Ammon's horn (tissue), 1 donor: ENCODE measurements at regions not wholly inside any gene's neighbourhood (a gene's known extent, or its start where the extent isn't known, plus 50 kb on each side); places are given as distances from the start of the nearest gene placed in this dataset.
"Not testable (repeated sequence)": the region's sequence is repeated elsewhere in the genome, so short reads cannot be mapped to it uniquely, and the experiment has no call there.

Experiments used
- DNase-seq: peaks from one replicate; pipeline ENCODE4 v3.0.0-alpha.2; 2016; ENCODE audit warnings: low spot score

DNA sequence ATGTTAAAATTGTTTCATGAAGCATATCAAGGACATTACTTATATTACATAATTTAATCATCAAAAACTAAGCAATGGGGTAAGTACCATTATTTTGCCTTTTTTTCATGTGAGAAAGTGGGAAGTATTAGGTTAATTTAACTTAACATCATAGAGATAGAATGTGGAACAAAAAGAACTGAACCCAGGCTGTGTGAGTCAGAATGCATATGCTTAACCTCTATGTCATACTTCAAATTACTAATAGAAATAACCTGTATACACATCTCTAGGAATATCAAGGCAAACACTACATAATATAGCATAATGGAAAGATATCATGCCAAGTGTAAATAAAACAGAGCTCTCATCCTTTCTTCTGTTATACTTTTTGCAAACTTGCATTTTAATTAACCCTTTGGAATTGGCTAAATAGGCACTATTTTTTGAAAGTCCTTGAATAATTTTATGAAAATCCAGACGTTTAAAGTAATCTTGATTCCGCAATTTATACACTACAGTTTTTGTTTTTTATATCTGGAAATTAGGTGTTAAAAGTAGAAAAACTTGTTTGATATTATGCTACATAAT, 777.7 kb downstream of the SLC6A15 start:
- no peak for DNase-seq

GRCh38 chr12:84131076-84131475, 781.5 kb downstream of the SLC6A15 start:
- DNase-seq, result peak; percentile 4

- DNase-seq, result no peak
Measured at GRCh38 chr12:84128117-84128991, 784.2 kb downstream of the SLC6A15 start.

- no peak for DNase-seq
Measured at GRCh38 chr12:84124211-84124610, 788.4 kb downstream of the SLC6A15 start.

- no peak for DNase-seq
Measured at GRCh38 chr12:84117190-84117589, 795.4 kb downstream of the SLC6A15 start.

DNA sequence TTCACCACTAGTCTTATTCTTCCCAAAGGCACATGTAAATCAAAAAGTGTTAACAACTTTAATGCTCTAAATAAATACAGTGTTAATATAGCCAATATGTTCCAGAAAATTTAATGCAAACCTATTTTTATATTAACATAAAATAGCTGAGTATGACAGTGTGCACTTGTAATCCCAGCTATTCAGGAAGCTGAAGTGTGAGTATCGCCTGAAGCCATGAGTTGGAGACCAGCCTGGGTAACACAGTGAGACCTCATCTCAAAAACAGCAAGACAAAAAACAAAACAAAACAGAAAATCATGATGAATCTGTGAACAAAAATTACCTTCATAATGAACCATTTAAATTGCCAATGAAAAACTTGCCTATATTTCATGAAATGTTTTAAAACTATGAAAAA, 798.9 kb downstream of the SLC6A15 start:
- DNase-seq, result no peak

DNA sequence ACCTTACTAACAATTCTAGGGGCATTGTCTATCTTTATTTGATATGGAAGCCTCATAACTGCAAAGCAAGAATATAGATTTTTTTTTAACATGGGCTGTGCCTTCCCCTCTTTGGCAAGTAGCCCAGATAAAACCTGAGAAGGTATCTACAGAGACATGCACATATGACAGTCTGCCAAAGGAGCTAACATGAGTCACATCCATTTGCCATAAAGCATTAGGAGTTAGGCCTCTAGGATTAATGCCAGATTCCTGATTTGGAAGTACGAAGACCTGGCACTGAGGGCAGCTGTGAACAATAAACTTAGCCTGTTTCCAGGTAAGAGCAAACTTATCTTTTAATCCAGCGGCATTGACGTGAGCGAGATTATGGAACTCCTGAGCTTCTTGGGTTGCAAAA, 808.7 kb downstream of the SLC6A15 start:
- DNase-seq, result not testable (repeated sequence)

DNA sequence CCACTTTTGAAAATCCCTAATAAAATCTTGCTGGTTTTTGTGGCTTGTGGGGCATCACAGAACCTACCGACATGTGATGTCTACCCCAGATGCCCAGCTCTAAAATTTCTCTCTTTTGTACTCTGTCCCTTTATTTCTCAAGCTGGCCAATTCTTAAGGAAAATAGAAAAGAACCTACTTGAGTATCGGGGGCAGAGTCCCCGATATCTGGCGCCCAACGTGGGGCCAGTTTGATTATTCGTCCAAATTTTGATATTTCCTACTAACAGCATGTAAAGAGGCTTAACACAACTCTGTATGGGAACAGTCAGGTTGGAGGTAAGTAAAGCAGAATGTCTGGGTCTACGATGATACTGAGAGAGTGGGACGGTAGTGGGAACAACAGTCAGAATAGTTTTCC, 810.6 kb downstream of the SLC6A15 start:
- DNase-seq, result not testable (repeated sequence)

GRCh38 chr12:84099591-84099990, 813.0 kb downstream of the SLC6A15 start:
- DNase-seq, result not testable (repeated sequence)

DNA sequence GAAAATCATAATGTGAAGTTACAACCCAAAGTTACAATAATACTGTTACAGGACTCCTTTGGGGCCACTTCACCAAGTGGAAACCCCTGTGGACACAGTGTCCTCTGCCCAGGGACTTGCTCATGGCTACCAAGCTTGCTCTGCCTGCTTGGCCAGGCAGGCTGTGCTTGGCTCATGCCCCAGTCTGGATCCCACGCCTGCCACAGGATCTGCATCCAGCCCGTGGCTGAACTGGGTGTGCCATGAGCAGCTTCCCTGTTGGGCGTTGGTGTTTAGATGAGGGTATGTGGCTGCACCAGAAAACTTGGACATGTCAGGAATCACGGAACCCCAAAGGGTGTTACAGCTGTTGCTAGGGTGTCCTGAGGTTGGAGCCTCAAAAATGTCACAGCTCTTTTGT, 820.9 kb downstream of the SLC6A15 start:
- DNase-seq, result no peak

DNA sequence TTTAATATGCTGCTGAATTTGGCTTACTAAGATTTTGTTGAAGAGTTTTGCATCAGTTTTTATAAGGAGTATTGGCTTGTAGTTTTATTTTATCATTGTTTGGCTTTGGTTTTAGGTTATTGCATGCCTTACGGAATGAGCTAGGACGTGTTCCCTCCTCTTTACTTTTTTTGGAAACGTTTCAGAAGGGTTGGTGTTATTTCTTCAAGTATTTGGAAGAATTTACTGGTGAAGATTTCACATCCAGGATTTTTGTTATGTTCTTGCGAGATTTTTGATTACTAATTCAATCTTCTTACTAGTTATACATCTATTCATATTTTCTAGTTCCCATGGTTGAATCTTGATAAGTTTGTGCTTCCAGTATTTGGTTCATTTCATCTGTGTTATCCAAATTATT, 823.2 kb downstream of the SLC6A15 start:
- no peak for DNase-seq

DNA sequence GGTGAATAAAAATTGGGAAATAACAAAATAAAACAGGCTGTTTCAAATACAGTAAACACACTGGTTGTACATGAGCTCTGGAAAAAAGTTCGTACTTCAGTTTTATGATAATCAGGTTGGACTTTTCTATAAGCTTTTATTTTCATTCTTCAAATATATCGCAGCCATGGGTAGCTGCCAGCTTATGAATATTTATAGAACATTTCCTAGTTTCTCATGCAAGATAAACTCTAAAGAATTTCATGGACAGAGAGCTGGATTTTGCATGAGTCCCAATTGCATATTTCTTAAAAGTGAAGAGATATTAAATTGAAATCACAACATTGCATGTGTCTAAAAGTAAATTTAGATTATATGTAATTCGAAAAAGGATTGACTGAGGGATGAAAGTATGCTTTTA, 827.6 kb downstream of the SLC6A15 start:
- no peak for DNase-seq

DNA sequence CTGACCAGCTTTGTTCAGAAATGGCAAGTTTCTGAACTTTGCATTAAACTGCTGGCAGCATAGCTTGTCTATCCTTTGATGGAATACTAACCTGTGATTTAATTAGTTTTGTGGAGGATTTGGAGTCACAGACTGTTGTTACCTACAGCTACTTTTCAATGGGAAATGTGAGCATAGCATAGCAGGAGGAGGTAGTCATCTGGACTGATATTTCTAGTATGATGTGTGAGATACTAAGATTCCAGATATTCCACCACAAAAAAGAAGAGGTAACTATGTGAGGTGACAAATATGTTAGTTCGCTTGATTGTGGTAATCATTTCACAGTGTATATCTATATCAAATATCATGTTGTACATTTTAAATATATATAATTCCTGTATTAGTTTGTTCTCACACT, 833.0 kb downstream of the SLC6A15 start:
- DNase-seq, result no peak

DNA sequence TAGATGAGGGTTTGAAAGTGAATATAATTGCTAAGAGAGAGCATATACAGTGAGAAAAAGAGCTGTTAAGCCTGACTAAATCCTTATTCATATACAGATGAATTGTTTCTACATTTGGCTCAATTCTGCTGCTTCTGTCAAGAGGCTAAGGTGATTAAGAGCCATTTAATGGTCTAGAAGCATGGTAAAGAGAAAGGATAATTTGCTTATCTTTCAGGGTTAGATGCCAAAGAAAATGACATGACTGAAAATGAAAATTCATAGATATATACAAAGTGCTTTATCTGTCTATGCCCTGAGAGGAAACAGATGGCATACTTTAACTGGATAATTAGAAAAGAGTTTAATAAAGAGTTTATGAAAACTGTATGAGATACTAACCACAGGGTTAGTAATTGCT, 834.9 kb downstream of the SLC6A15 start:
- no peak for DNase-seq

DNA sequence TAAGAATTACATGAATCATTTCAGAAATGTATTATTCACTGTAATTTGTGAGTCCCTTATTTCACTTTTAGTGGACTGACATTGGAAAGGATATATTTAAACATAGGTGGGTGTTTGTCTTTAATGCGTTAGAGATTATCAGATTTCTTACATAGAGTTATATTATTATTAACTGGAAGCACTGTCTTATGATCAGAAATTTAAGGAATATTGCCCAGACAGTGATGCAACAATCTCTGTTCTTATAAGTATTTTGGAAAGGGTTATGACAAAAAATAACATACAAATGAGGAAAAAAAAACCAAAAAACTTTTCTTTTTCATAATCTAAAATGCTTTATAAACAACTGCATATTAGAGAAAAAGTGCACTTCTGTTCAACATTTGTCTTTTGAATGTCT, 836.6 kb downstream of the SLC6A15 start:
- no peak for DNase-seq

GRCh38 chr12:84073401-84073800, 839.2 kb downstream of the SLC6A15 start:
- peak; percentile 18 for DNase-seq

DNA sequence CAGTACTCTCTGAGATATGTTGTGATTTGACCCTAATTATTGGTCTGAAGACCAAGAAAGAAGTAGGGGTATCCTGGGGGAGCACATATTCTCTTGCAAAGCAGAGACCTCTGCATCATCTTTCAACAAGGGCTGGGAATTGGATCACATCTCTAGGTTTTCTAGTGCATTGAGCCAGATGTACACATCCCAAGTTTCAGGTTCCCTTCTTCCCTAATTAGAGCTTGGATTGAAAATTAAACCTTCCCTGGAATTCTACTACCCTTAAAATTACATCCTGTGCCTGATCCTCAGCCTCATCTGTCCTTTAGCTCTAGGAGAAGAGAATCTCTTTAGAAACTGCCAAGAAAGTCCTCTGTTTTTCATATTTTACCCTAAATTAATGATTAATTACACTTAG, 839.6 kb downstream of the SLC6A15 start:
- DNase-seq, result no peak

DNA sequence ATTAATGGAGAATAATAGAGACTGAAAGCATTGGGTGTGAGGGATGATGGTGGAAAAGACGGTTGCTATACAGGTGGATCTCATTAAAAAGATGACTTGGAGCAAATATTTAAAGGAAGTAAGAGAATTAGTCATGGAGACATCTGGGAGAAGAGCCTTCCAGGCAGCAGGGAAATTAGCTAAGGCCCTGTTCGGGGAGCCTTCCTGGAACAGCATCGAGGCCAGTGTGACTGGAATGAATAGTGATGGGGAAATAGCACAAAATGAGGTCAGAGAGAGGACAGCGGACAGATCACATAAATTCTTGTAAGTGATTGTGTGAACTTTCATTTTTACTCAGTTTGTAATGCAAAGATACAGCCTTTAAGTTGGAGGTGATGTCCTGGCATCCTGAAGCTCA, 842.3 kb downstream of the SLC6A15 start:
- DNase-seq, result no peak

DNA sequence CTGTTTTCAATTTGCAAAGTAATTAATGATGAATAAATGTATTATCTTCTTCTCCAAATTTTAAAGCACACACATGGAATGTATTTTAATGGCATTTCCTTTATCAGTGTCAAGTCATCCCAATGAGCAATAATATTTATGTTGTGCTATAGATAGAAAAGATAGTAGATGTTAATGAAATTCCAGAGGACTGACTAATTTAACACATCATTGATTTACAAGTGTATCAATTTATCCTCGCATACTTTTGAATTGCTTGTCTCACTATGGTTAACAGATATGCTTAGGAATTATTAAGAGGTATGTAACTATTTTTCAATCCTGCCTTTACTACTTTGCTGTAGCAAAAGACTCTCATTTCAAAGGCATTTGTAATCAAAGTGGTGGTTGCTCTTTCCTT, 842.9 kb downstream of the SLC6A15 start:
- no peak for DNase-seq

- no peak for DNase-seq
Measured at GRCh38 chr12:84069198-84069597, 843.4 kb downstream of the SLC6A15 start.

GRCh38 chr12:84058136-84058535, 854.5 kb downstream of the SLC6A15 start:
- DNase-seq, result no peak

DNA sequence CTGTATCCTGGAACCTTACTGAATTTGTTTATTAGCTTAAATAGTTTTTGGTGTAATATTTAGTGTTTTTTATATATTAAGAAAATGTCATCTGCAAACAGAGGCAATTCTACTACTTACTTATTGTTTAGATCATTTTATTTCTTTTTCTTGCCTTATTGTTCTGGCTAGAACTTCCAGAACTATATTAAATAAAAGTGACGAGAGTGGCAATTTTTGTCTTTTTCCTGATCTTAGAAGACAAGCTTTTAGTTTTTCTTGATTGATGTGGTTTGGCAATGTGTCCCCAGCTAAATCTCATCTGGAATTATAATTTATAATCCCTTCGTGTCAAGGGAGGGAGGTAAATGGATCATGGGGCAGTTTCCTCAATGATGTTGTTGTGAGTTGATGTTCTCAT, 857.8 kb downstream of the SLC6A15 start:
- DNase-seq, result no peak

DNA sequence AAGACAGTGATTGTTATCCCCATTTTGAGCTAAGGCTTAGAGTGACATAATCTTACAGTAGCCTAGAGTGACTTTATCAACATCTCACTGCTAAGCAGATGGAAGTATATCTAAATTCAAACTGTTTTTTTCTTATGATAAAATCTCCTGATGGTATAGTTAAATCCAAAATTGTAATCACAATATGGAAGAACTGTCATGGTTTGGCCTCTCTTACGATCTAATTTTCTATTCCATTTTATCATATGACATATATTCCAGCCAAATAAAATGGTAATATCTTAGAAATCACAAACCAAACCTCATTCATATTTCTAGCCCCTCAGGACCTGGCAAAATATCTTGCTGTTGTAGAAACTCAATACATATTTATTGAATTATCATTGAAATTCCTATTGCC, 864.7 kb downstream of the SLC6A15 start:
- DNase-seq, result no peak

DNA sequence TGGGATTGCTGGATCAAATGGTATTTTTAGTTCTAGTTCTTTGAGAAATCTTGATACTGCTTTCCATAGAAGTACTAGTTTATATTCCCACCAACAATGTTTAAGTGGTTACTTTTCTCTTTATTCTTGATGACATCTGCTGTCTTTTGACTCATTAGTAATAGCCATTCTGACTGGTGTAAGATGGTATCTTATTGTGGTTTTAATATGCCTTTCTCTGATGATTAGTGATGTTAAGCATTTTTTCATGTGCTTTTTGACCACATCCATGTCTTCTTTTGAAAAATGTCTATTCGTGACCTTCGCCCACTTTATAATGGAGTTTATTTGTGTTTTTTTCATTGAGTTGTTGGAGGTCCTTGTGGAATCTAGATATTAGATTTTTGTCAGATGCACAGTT, 865.7 kb downstream of the SLC6A15 start:
- DNase-seq, result no peak
